Esophagus squamous epithelium (tissue), 5 donors: ENCODE measurements at regions not wholly inside any gene's neighbourhood (a gene's known extent, or its start where the extent isn't known, plus 50 kb on each side); places are given as distances from the start of the nearest gene placed in this dataset.

Experiments
- DNase-seq: peaks from one replicate; lab custom pipeline; 2025; lab: John Stamatoyannopoulos, UW
- H3K27ac ChIP-seq, 4 donors: fragments of 200-600 bp; sonication (generic); one replicate each; pipeline ENCODE4 v1.5.1; 2016 to 2019; ENCODE audit warnings: mild to moderate bottlenecking in 1 of 4
- H3K27me3 ChIP-seq, 4 donors: fragments of 200-600 bp; sonication (generic); 1 replicate in 3 of 4; 2 replicates in 1 of 4; pipeline versions ENCODE4 v1.5.1 to v1.6.0; 2017 to 2021; ENCODE audit warnings: antibody characterized with exemption in 1 of 4
- H3K36me3 ChIP-seq, 3 donors: fragments of 200-600 bp; sonication (generic); one replicate each; pipeline ENCODE4 v1.5.1; 2016 to 2019
- H3K4me1 ChIP-seq, 3 donors: fragments of 200-600 bp; sonication (generic); one replicate each; pipeline ENCODE4 v1.5.1; 2017 to 2019
- H3K4me3 ChIP-seq, 4 donors: fragments of 200-600 bp; sonication (generic); 1 replicate in 3 of 4; 2 replicates in 1 of 4; pipeline ENCODE4 v1.5.1; 2016 to 2019; ENCODE audit warnings: mild to moderate bottlenecking in 2 of 4, moderate library complexity in 1 of 4
- H3K9me3 ChIP-seq, 3 donors: fragments of 200-600 bp; sonication (generic); one replicate each; pipeline ENCODE4 v1.5.1; 2016 to 2019
- CTCF ChIP-seq, 6 experiments: fragments of 450-650 bp in 4 of 6; fragments of 200-600 bp in 2 of 6; sonication (generic) in 2 of 6; IDR thresholded peaks; one replicate each; pipeline ENCODE4 v1.5.1; 2016 to 2019; ENCODE audit warnings: antibody characterized with exemption in 6 of 6, mild to moderate bottlenecking in 4 of 6, moderate library complexity in 4 of 6
- POLR2A ChIP-seq, 4 donors: fragments of 450-650 bp; IDR thresholded peaks; one replicate each; pipeline ENCODE4 v1.6.1; 2017; ENCODE audit warnings: antibody characterized with exemption in 4 of 4, mild to moderate bottlenecking in 4 of 4, moderate library complexity in 3 of 4
- WGBS, 2 donors: methylation state at CpG; one replicate each; pipeline ENCODE4 v1.1.5; 2018; 5-methylcytosine and 5-hydroxymethylcytosine counted together
- intact Hi-C: fragments of 100-400 bp; cut with DNase I; formaldehyde crosslinking; loops from one replicate; pipeline ENCODE4 v1.15.0; 2022
- donor health status: DM: yes; HTN: yes; CAD: no.

- intact Hi-C loops: no loop called here
- no peak overlapping the region for H3K4me3 ChIP-seq
- no peaks in the 10 kb centered on the region for H3K27me3 ChIP-seq
- H3K9me3 ChIP-seq: no peaks in the 10 kb centered on the region
- TF ChIP-seq CTCF (IDR thresholded peaks at IDR 0.05) (no peak), POLR2A (IDR thresholded peaks at IDR 0.05) (no peak)
- H3K4me1 ChIP-seq: no peaks in the 10 kb centered on the region
- no peaks in the 10 kb centered on the region for H3K36me3 ChIP-seq
- WGBS, 2 donors: 60 to 62% methylated on average over 5 of the region's 5 CpGs
- no peak for DNase-seq
- H3K27ac ChIP-seq: no peak overlapping the region
These were observed 739.6 kb upstream of the TBX3 start for GRCh38 chr12:115423546-115423987.

GRCh38 chr12:115422845-115423545 lies 739.0 kb upstream of the TBX3 start:
- H3K27ac ChIP-seq: no peak overlapping the region
- TF ChIP-seq CTCF (IDR thresholded peaks at IDR 0.05) (no peak), POLR2A (IDR thresholded peaks at IDR 0.05) (no peak)
- H3K27me3 ChIP-seq: no peaks in the 10 kb centered on the region
- H3K9me3 ChIP-seq: no peaks in the 10 kb centered on the region
- no peak for DNase-seq
- H3K4me3 ChIP-seq: no peak overlapping the region
- intact Hi-C loops: no loop called here
- H3K4me1 ChIP-seq: no peaks in the 10 kb centered on the region
- H3K36me3 ChIP-seq: no peaks in the 10 kb centered on the region

- no peaks in the 10 kb centered on the region for H3K9me3 ChIP-seq
- H3K4me1 ChIP-seq: no peaks in the 10 kb centered on the region
- no peak overlapping the region for H3K27ac ChIP-seq
- no peak for TF ChIP-seq CTCF (IDR thresholded peaks at IDR 0.05)
- no peak for TF ChIP-seq POLR2A (IDR thresholded peaks at IDR 0.05)
- no peaks in the 10 kb centered on the region for H3K27me3 ChIP-seq
- intact Hi-C loops: no loop called here
- no peaks in the 10 kb centered on the region for H3K36me3 ChIP-seq
- no peak overlapping the region for H3K4me3 ChIP-seq
- WGBS, 2 donors: 82 to 83% methylated on average over 9 of the region's 9 CpGs
- DNase-seq: no peak
These were observed 738.1 kb upstream of the TBX3 start for GRCh38 chr12:115421796-115422709.

- TF ChIP-seq POLR2A (IDR thresholded peaks at IDR 0.05) (no peak), CTCF (IDR thresholded peaks at IDR 0.05) (no peak)
- no peaks in the 10 kb centered on the region for H3K36me3 ChIP-seq
- no peaks in the 10 kb centered on the region for H3K9me3 ChIP-seq
- intact Hi-C loops: no loop called here
- no peak overlapping the region for H3K27ac ChIP-seq
- H3K27me3 ChIP-seq: no peaks in the 10 kb centered on the region
- no peak for DNase-seq
- 75 to 91% methylated on average over 1 of the region's 1 CpG for WGBS, 2 donors
- H3K4me3 ChIP-seq: no peak overlapping the region
- no peaks in the 10 kb centered on the region for H3K4me1 ChIP-seq
These were observed 737.4 kb upstream of the TBX3 start for GRCh38 chr12:115421350-115421749.

- no peaks in the 10 kb centered on the region for H3K4me1 ChIP-seq
- WGBS, 2 donors: 94 to 100% methylated on average over 1 of the region's 1 CpG
- no peak for DNase-seq
- no peaks in the 10 kb centered on the region for H3K36me3 ChIP-seq
- H3K27ac ChIP-seq: no peak overlapping the region
- H3K4me3 ChIP-seq: no peak overlapping the region
- no peak for TF ChIP-seq POLR2A (IDR thresholded peaks at IDR 0.05)
- no peaks in the 10 kb centered on the region for H3K27me3 ChIP-seq
- intact Hi-C loops: no loop called here
- H3K9me3 ChIP-seq: no peaks in the 10 kb centered on the region
These were observed 735.2 kb upstream of the TBX3 start for GRCh38 chr12:115419145-115419646.
